Keratinocyte (primary cell): ENCODE measurements at regions not wholly inside any gene's neighbourhood (a gene's known extent, or its start where the extent isn't known, plus 50 kb on each side); places are given as distances from the start of the nearest gene placed in this dataset.

ENCODE experiments used
- DNase-seq: peaks from one replicate; pipeline ENCODE4 v3.0.0-alpha.2; 2011; ENCODE audit warnings: low read depth, missing footprints, low spot score
- FAIRE-seq: peaks from 2 replicates; lab custom pipeline; 2011; peaks lifted over from hg19 to GRCh38; lab: Jason Lieb, UNC
- H2AFZ ChIP-seq: 2 replicates; pipeline ENCODE4 v1.6.0; 2012; ENCODE audit warnings: low read length, control low read depth, inconsistent platforms; ENCODE audit not compliant: control insufficient read depth
- H3K27ac ChIP-seq: 2 replicates; pipeline ENCODE4 v1.5.1; 2011; ENCODE audit warnings: low read length; ENCODE audit not compliant: control insufficient read depth, insufficient read depth
- H3K27me3 ChIP-seq: 3 replicates; pipeline ENCODE4 v1.6.0; 2011; ENCODE audit warnings: low read length; ENCODE audit not compliant: control insufficient read depth, insufficient read depth; ENCODE audit errors: extremely low read depth
- H3K36me3 ChIP-seq, 2 experiments: 2 replicates in 1 of 2; 3 replicates in 1 of 2; pipeline ENCODE4 v1.5.1; 2011; ENCODE audit warnings: low read length in 2 of 2, mild to moderate bottlenecking in 1 of 2; ENCODE audit not compliant: control insufficient read depth in 2 of 2, insufficient read depth in 2 of 2; ENCODE audit errors: extremely low read depth in 1 of 2
- H3K4me1 ChIP-seq: 3 replicates; pipeline ENCODE4 v1.5.1; 2011; ENCODE audit warnings: low read length; ENCODE audit not compliant: control insufficient read depth, insufficient read depth; ENCODE audit errors: extremely low read depth
- H3K4me2 ChIP-seq: 3 replicates; pipeline ENCODE4 v1.6.0; 2011; ENCODE audit warnings: low read depth, low read length; ENCODE audit not compliant: control insufficient read depth, insufficient read depth; ENCODE audit errors: extremely low read depth
- H3K4me3 ChIP-seq, 3 experiments: fragments of 200-600 bp in 1 of 3; sonication (generic) in 1 of 3; 2 replicates in 2 of 3; 3 replicates in 1 of 3; pipeline ENCODE4 v1.5.1; 2011 to 2016; ENCODE audit warnings: low read length in 3 of 3, mild to moderate bottlenecking in 3 of 3, control low read depth in 2 of 3, inconsistent platforms in 1 of 3, low read depth in 1 of 3, mixed read lengths in 1 of 3, mixed run types in 1 of 3, moderate library complexity in 1 of 3; ENCODE audit not compliant: control insufficient read depth in 2 of 3, insufficient read depth in 2 of 3; ENCODE audit errors: extremely low read depth in 1 of 3
- H3K79me2 ChIP-seq: 2 replicates; pipeline ENCODE4 v1.6.0; 2012; ENCODE audit warnings: low read length; ENCODE audit not compliant: control insufficient read depth, insufficient read depth
- H3K9ac ChIP-seq: 3 replicates; pipeline ENCODE4 v1.6.0; 2011; ENCODE audit warnings: low read length; ENCODE audit not compliant: control insufficient read depth, insufficient read depth; ENCODE audit errors: extremely low read depth
- H3K9me1 ChIP-seq: 3 replicates; pipeline ENCODE4 v1.6.0; 2011; ENCODE audit warnings: low read length; ENCODE audit not compliant: control insufficient read depth, insufficient read depth; ENCODE audit errors: extremely low read depth
- H3K9me3 ChIP-seq: 2 replicates; pipeline ENCODE4 v1.5.1; 2012; ENCODE audit warnings: low read depth, low read length; ENCODE audit not compliant: control insufficient read depth
- H4K20me1 ChIP-seq: 3 replicates; pipeline ENCODE4 v1.6.0; 2011; ENCODE audit warnings: low read length; ENCODE audit not compliant: control insufficient read depth, insufficient read depth; ENCODE audit errors: extremely low read depth
- CTCF ChIP-seq, 3 experiments: IDR thresholded peaks in 1 of 3; conservative IDR thresholded peaks in 1 of 3; optimal IDR thresholded peaks in 1 of 3; 2 replicates in 2 of 3; 3 replicates in 1 of 3; pipeline versions ENCODE3 to v1.5.1; 2011; ENCODE audit warnings: low read length in 3 of 3, mild to moderate bottlenecking in 3 of 3, moderate library complexity in 2 of 3, control low read depth in 1 of 3, inconsistent platforms in 1 of 3; ENCODE audit not compliant: insufficient read depth in 2 of 3; ENCODE audit errors: extremely low read depth in 1 of 3
- EZH2 ChIP-seq: IDR thresholded peaks from one replicate; pipeline ENCODE4 v1.6.1; 2012; ENCODE audit warnings: inconsistent platforms, mild to moderate bottlenecking, low read length, moderate library complexity
- dilution Hi-C: fragments of 300-500 bp; cut with MboI; formaldehyde crosslinking; loops from one replicate; pipeline ENCODE4 v1.7.0; 2020; ENCODE audit warnings: low sequenced_read_pairs; ENCODE audit not compliant: extremely low pct_ligation_motif_present

- Histone ChIP-seq H3K4me3 (no peak overlapping the region), H3K4me1 (peaks cover 4% of the 10 kb centered on the region), H3K36me3 (no peaks in the 10 kb centered on the region), H3K4me2 (no peak overlapping the region), H3K9ac (no peak overlapping the region), H3K9me3 (no peaks in the 10 kb centered on the region), H3K27ac (no peak overlapping the region), H2AFZ (no peak overlapping the region), H3K79me2 (no peaks in the 10 kb centered on the region), H4K20me1 (no peaks in the 10 kb centered on the region), H3K9me1 (no peaks in the 10 kb centered on the region), H3K27me3 (no peaks in the 10 kb centered on the region)
- FAIRE-seq (no peak), DNase-seq (no peak)
- no peak for TF ChIP-seq CTCF (optimal IDR thresholded peaks at IDR 0.05 in 1 of 3, IDR thresholded peaks at IDR 0.05 in 1 of 3, conservative IDR thresholded peaks at IDR 0.05 in 1 of 3; ENCODE audit: extremely low read depth in 1 of 3, insufficient read depth in 2 of 3, low read length in 3 of 3)
- no peak for TF ChIP-seq EZH2
- dilution Hi-C loops, result no loop called here
Observed at GRCh38 chr20:19860737-19861136, 102.7 kb downstream of the RIN2 start.

- FAIRE-seq (no peak), DNase-seq (no peak)
- no peak overlapping the region for H3K4me2 ChIP-seq
- peaks cover 4% of the 10 kb centered on the region for H3K4me1 ChIP-seq
- H3K27ac ChIP-seq, result no peak overlapping the region
- dilution Hi-C loops, result no loop called here
- no peak overlapping the region for H3K9ac ChIP-seq
- no peak for TF ChIP-seq EZH2
- TF ChIP-seq CTCF (optimal IDR thresholded peaks at IDR 0.05 in 1 of 3, IDR thresholded peaks at IDR 0.05 in 1 of 3, conservative IDR thresholded peaks at IDR 0.05 in 1 of 3; ENCODE audit: extremely low read depth in 1 of 3, insufficient read depth in 2 of 3, low read length in 3 of 3), result no peak
- no peak overlapping the region for H3K4me3 ChIP-seq
- H3K9me1 ChIP-seq, result no peaks in the 10 kb centered on the region
- H3K36me3 ChIP-seq, result no peaks in the 10 kb centered on the region
- no peaks in the 10 kb centered on the region for H4K20me1 ChIP-seq
- H3K79me2 ChIP-seq, result no peaks in the 10 kb centered on the region
- H3K27me3 ChIP-seq, result no peaks in the 10 kb centered on the region
- no peak overlapping the region for H2AFZ ChIP-seq
- H3K9me3 ChIP-seq, result no peaks in the 10 kb centered on the region
Observed at GRCh38 chr20:19861147-19861759, 103.2 kb downstream of the RIN2 start.
